Sigmoid colon (tissue), 6 donors: ENCODE measurements at regions not wholly inside any gene's neighbourhood (a gene's known extent, or its start where the extent isn't known, plus 50 kb on each side); places are given as distances from the start of the nearest gene placed in this dataset.

Experiments
- DNase-seq: peaks from one replicate; pipeline ENCODE4 v3.0.0-alpha.2; 2019
- H3K27ac ChIP-seq, 4 donors: fragments of 200-600 bp; sonication (generic); one replicate each; pipeline ENCODE4 v1.5.1; 2016 to 2019; ENCODE audit warnings: mild to moderate bottlenecking in 1 of 4
- H3K27me3 ChIP-seq, 3 donors: fragments of 200-600 bp; sonication (generic); one replicate each; pipeline ENCODE4 v1.5.1; 2019; ENCODE audit warnings: mild to moderate bottlenecking in 1 of 3
- H3K36me3 ChIP-seq, 4 donors: fragments of 200-600 bp; sonication (generic); one replicate each; pipeline ENCODE4 v1.5.1; 2016 to 2019
- H3K4me1 ChIP-seq, 4 donors: fragments of 200-600 bp; sonication (generic); one replicate each; pipeline ENCODE4 v1.5.1; 2017 to 2019
- H3K4me3 ChIP-seq, 4 donors: fragments of 200-600 bp; sonication (generic); one replicate each; pipeline ENCODE4 v1.5.1; 2017 to 2019; ENCODE audit warnings: mild to moderate bottlenecking in 2 of 4, moderate library complexity in 1 of 4
- H3K9me3 ChIP-seq, 4 donors: fragments of 200-600 bp in 3 of 4; sonication (generic) in 3 of 4; one replicate each; pipeline versions ENCODE4 v1.5.1 to v1.6.1; 2013 to 2019
- CTCF ChIP-seq, 4 experiments: fragments of 450-650 bp in 3 of 4; fragments of 200-600 bp in 1 of 4; IDR thresholded peaks; one replicate each; pipeline ENCODE4 v1.5.1; 2016 to 2019; ENCODE audit warnings: antibody characterized with exemption in 4 of 4, mild to moderate bottlenecking in 3 of 4, moderate library complexity in 2 of 4
- EP300 ChIP-seq, 4 donors: sonication (generic); formaldehyde crosslinking; IDR thresholded peaks; one replicate each; pipeline ENCODE4 v1.6.1; 2017; ENCODE audit warnings: antibody characterized with exemption in 4 of 4
- POLR2A ChIP-seq, 2 donors: fragments of 450-650 bp; IDR thresholded peaks; one replicate each; pipeline ENCODE4 v1.6.1; 2016; ENCODE audit warnings: antibody characterized with exemption in 2 of 2, mild to moderate bottlenecking in 2 of 2, moderate library complexity in 2 of 2
- POLR2AphosphoS5 ChIP-seq, 4 donors: sonication (generic); formaldehyde crosslinking; IDR thresholded peaks; one replicate each; pipeline ENCODE4 v1.6.1; 2017; ENCODE audit warnings: antibody characterized with exemption in 4 of 4
- WGBS, 2 donors: extraction: QIAGEN DNeasy Blood & Tissue Kit; methylation state at CpG; one replicate each; pipeline ENCODE4 v1.1.7; 2013; 5-methylcytosine and 5-hydroxymethylcytosine counted together
- intact Hi-C: fragments of 100-400 bp; cut with DNase I; formaldehyde crosslinking; loops from one replicate; pipeline ENCODE4 v1.15.1; 2023
- donor health status: healthy with polysubstance abuse.
- donor health status: healthy.

GRCh38 chr5:158506648-158507047, 593.1 kb downstream of the EBF1 start:
- H3K27ac ChIP-seq, result no peak overlapping the region
- no peaks in the 10 kb centered on the region for H3K4me1 ChIP-seq
- intact Hi-C loops, result no loop called here
- 92 to 95% methylated on average over 1 of the region's 1 CpG for WGBS, 2 donors
- H3K36me3 ChIP-seq, result no peaks in the 10 kb centered on the region
- no peak for DNase-seq
- TF ChIP-seq EP300 (IDR thresholded peaks at IDR 0.05) (no peak), CTCF (IDR thresholded peaks at IDR 0.05) (no peak), POLR2AphosphoS5 (IDR thresholded peaks at IDR 0.05) (no peak), POLR2A (IDR thresholded peaks at IDR 0.05) (no peak)
- H3K27me3 ChIP-seq, result no peaks in the 10 kb centered on the region
- peaks cover 0 to 5% (median 1%) of the 10 kb centered on the region in 4 donors for H3K9me3 ChIP-seq
- no peak overlapping the region for H3K4me3 ChIP-seq

GRCh38 chr5:158502686-158503085, 597.0 kb downstream of the EBF1 start:
- Histone ChIP-seq H3K27me3 (no peaks in the 10 kb centered on the region), H3K36me3 (no peaks in the 10 kb centered on the region), H3K4me1 (no peaks in the 10 kb centered on the region), H3K4me3 (no peak overlapping the region), H3K9me3 (peaks cover 0 to 5% (median 1%) of the 10 kb centered on the region in 4 donors), H3K27ac (no peak overlapping the region)
- TF ChIP-seq CTCF (IDR thresholded peaks at IDR 0.05) (no peak), POLR2A (IDR thresholded peaks at IDR 0.05) (no peak), POLR2AphosphoS5 (IDR thresholded peaks at IDR 0.05) (no peak), EP300 (IDR thresholded peaks at IDR 0.05) (no peak)
- intact Hi-C loops, result no loop called here
- no peak for DNase-seq
- 79 to 80% methylated on average over 5 of the region's 5 CpGs for WGBS, 2 donors

- intact Hi-C loops, result no loop called here
- Histone ChIP-seq H3K4me3 (no peak overlapping the region), H3K4me1 (no peaks in the 10 kb centered on the region), H3K36me3 (no peaks in the 10 kb centered on the region), H3K9me3 (no peaks in the 10 kb centered on the region), H3K27me3 (no peaks in the 10 kb centered on the region), H3K27ac (no peak overlapping the region)
- no peak for DNase-seq
- WGBS, 2 donors, result 68 to 82% methylated on average over 6 of the region's 6 CpGs
- no peak for TF ChIP-seq POLR2A (IDR thresholded peaks at IDR 0.05)
These were observed 599.8 kb downstream of the EBF1 start for GRCh38 chr5:158499892-158500418.

GRCh38 chr5:158499075-158499891, 600.4 kb downstream of the EBF1 start:
- H3K27ac ChIP-seq, result peak overlapping the region in 1 of 4 donors; percentile 13
- H3K9me3 ChIP-seq, result no peaks in the 10 kb centered on the region
- no peak for TF ChIP-seq POLR2A (IDR thresholded peaks at IDR 0.05)
- TF ChIP-seq CTCF (IDR thresholded peaks at IDR 0.05), result no peak
- TF ChIP-seq EP300 (IDR thresholded peaks at IDR 0.05), result no peak
- no peak for TF ChIP-seq POLR2AphosphoS5 (IDR thresholded peaks at IDR 0.05)
- no peaks in the 10 kb centered on the region for H3K36me3 ChIP-seq
- H3K4me3 ChIP-seq, result no peak overlapping the region
- no peaks in the 10 kb centered on the region for H3K4me1 ChIP-seq
- WGBS, 2 donors, result 74 to 79% methylated on average over 10 of the region's 10 CpGs
- intact Hi-C loops, result no loop called here
- H3K27me3 ChIP-seq, result no peaks in the 10 kb centered on the region
- DNase-seq, result no peak

GRCh38 chr5:158496624-158497023, 603.1 kb downstream of the EBF1 start:
- H3K27me3 ChIP-seq, result no peaks in the 10 kb centered on the region
- 76 to 89% methylated on average over 3 of the region's 3 CpGs for WGBS, 2 donors

More at GRCh38 chr5:158496624-158497023, 603.1 kb downstream of the EBF1 start:
- no peaks in the 10 kb centered on the region for H3K36me3 ChIP-seq
- no peaks in the 10 kb centered on the region for H3K9me3 ChIP-seq
- no peak for TF ChIP-seq POLR2A (IDR thresholded peaks at IDR 0.05)
- no peak for TF ChIP-seq EP300 (IDR thresholded peaks at IDR 0.05)
- TF ChIP-seq POLR2AphosphoS5 (IDR thresholded peaks at IDR 0.05), result no peak
- no peak for TF ChIP-seq CTCF (IDR thresholded peaks at IDR 0.05)
- no peak overlapping the region for H3K4me3 ChIP-seq
- intact Hi-C loops, result no loop called here
- H3K4me1 ChIP-seq, result no peaks in the 10 kb centered on the region
- no peak overlapping the region for H3K27ac ChIP-seq
- no peak for DNase-seq
